ENCODE measurements at regions not wholly inside any gene's neighbourhood (a gene's known extent, or its start where the extent isn't known, plus 50 kb on each side); places are given as distances from the start of the nearest gene placed in this dataset.

GRCh38 chr4:166318810-166319525 is 445.9 kb downstream of the TLL1 start:
- Histone ChIP-seq H3K23ac (ENCODE audit: insufficient read length, low read depth, low read length) (no peak overlapping the region), H3K4me1 (ENCODE audit: insufficient read depth, low read length) (no peaks in the 10 kb centered on the region), H2BK12ac (ENCODE audit: insufficient read length, low read depth, low read length) (no peak overlapping the region), H3K79me1 (ENCODE audit: insufficient read depth, low read depth, low read length, poor library complexity, severe bottlenecking) (no peaks in the 10 kb centered on the region), H2BK120ac (ENCODE audit: low read depth, low read length, poor library complexity, severe bottlenecking) (no peak overlapping the region), H4K5ac (ENCODE audit: insufficient read length, low read depth, low read length) (no peak overlapping the region), H4K20me1 (ENCODE audit: control insufficient read depth, insufficient read depth, insufficient read length) (no peaks in the 10 kb centered on the region), H3K27me3 (ENCODE audit: insufficient read depth, low read length) (no peaks in the 10 kb centered on the region), H2BK5ac (ENCODE audit: insufficient read length, low read length) (no peak overlapping the region), H3K56ac (ENCODE audit: insufficient read length, low read depth, low read length) (no peak overlapping the region), H2AK5ac (ENCODE audit: insufficient read length, low read length) (no peak overlapping the region), H2BK15ac (ENCODE audit: low read depth, low read length) (no peak overlapping the region), H3K9me3 (ENCODE audit: control insufficient read depth, low read depth, low read length) (no peaks in the 10 kb centered on the region), H3K4ac (ENCODE audit: low read depth, low read length) (no peak overlapping the region), H3K14ac (ENCODE audit: insufficient read depth, low read length) (no peak overlapping the region), H2AFZ (ENCODE audit: low read length) (no peak overlapping the region), H3K18ac (ENCODE audit: insufficient read length, low read depth, low read length) (no peak overlapping the region), H3K27ac (ENCODE audit: insufficient read length, low read depth, low read length) (no peak overlapping the region), H3K4me2 (ENCODE audit: insufficient read depth, insufficient read length, low read length) (no peak overlapping the region), H3K23me2 (ENCODE audit: insufficient read length, low read depth, low read length, poor library complexity, severe bottlenecking) (no peaks in the 10 kb centered on the region), H3K79me2 (ENCODE audit: insufficient read depth, low read length) (no peaks in the 10 kb centered on the region), H3T11ph (ENCODE audit: low read length) (no peak overlapping the region), H3K9ac (ENCODE audit: extremely low read depth, insufficient read length, low read length) (no peak overlapping the region), H2BK20ac (ENCODE audit: low read depth, low read length, poor library complexity, severe bottlenecking) (no peak overlapping the region), H4K91ac (ENCODE audit: insufficient read length, low read depth, low read length) (no peak overlapping the region), H4K8ac (replicated peaks; ENCODE audit: insufficient read length, low read depth, low read length) (no peak overlapping the region)
- Mint-ChIP-seq H3K4me3 (no peak overlapping the region), H3K4me1 (peaks cover 3% of the 10 kb centered on the region in 2 experiments; a peak in 2 of 4 replicates), H3K27ac (no peak overlapping the region), H3K27me3 (ENCODE audit: low read depth) (no peaks in the 10 kb centered on the region), H3K9me3 (no peaks in the 10 kb centered on the region), H3K36me3 (ENCODE audit: insufficient read depth in 1 of 3, low read depth in 3 of 3) (no peaks in the 10 kb centered on the region)
- WGBS (ENCODE audit: extremely low coverage, insufficient read length, low lambda C conversion rate), result no CpG with 5 or more reads among the region's 4 CpGs
- TF ChIP-seq, protein P1, sequence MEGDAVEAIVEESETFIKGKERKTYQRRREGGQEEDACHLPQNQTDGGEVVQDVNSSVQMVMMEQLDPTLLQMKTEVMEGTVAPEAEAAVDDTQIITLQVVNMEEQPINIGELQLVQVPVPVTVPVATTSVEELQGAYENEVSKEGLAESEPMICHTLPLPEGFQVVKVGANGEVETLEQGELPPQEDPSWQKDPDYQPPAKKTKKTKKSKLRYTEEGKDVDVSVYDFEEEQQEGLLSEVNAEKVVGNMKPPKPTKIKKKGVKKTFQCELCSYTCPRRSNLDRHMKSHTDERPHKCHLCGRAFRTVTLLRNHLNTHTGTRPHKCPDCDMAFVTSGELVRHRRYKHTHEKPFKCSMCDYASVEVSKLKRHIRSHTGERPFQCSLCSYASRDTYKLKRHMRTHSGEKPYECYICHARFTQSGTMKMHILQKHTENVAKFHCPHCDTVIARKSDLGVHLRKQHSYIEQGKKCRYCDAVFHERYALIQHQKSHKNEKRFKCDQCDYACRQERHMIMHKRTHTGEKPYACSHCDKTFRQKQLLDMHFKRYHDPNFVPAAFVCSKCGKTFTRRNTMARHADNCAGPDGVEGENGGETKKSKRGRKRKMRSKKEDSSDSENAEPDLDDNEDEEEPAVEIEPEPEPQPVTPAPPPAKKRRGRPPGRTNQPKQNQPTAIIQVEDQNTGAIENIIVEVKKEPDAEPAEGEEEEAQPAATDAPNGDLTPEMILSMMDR (conservative IDR thresholded peaks at IDR 0.05), result no peak
- no peak for DNase-seq
